ENCODE measurements at regions not wholly inside any gene's neighbourhood (a gene's known extent, or its start where the extent isn't known, plus 50 kb on each side); places are given as distances from the start of the nearest gene placed in this dataset.
A peak's percentile ranks its signal among the peaks of the same experiment; 100 is the strongest.
"Not testable (repeated sequence)": the region's sequence is repeated elsewhere in the genome, so short reads cannot be mapped to it uniquely, and the experiment has no call there.

GRCh38 chr15:84421513-84422181 is 179.2 kb upstream of the ZSCAN2 start:
- DNase-seq, result not testable (repeated sequence)

GRCh38 chr15:84425327-84425726 is 175.5 kb upstream of the ZSCAN2 start:
- DNase-seq, result not testable (repeated sequence)

- not testable (repeated sequence) for DNase-seq
Measured at GRCh38 chr15:84473305-84473877, 127.4 kb upstream of the ZSCAN2 start.

GRCh38 chr15:84476364-84477033 is 124.3 kb upstream of the ZSCAN2 start:
- not testable (repeated sequence) for DNase-seq

- DNase-seq, result not testable (repeated sequence)
Measured at GRCh38 chr15:84477550-84477949, 123.3 kb upstream of the ZSCAN2 start.

GRCh38 chr15:84480174-84480681 is 120.6 kb upstream of the ZSCAN2 start:
- DNase-seq, result not testable (repeated sequence)

GRCh38 chr15:84483859-84484258 is 117.0 kb upstream of the ZSCAN2 start:
- DNase-seq, result not testable (repeated sequence)

GRCh38 chr15:84500165-84500889 is 100.5 kb upstream of the ZSCAN2 start:
- peak; percentile 5 for DNase-seq

GRCh38 chr15:84503101-84503500 is 97.7 kb upstream of the ZSCAN2 start:
- not testable (repeated sequence) for DNase-seq

- not testable (repeated sequence) for DNase-seq
Measured at GRCh38 chr15:84505552-84505951, 95.3 kb upstream of the ZSCAN2 start.

- DNase-seq, result not testable (repeated sequence)
Measured at GRCh38 chr15:84512324-84512723, 88.5 kb upstream of the ZSCAN2 start.

GRCh38 chr15:84516773-84517172 is 84.0 kb upstream of the ZSCAN2 start:
- not testable (repeated sequence) for DNase-seq

- peak; percentile 14 for DNase-seq
Measured at GRCh38 chr15:84525491-84526344, 75.1 kb upstream of the ZSCAN2 start.

GRCh38 chr15:84530751-84531150 is 70.1 kb upstream of the ZSCAN2 start:
- not testable (repeated sequence) for DNase-seq

GRCh38 chr15:84531223-84531622 is 69.6 kb upstream of the ZSCAN2 start:
- not testable (repeated sequence) for DNase-seq

GRCh38 chr15:84531709-84532367 is 69.0 kb upstream of the ZSCAN2 start:
- not testable (repeated sequence) for DNase-seq

GRCh38 chr15:84533705-84534104 is 67.1 kb upstream of the ZSCAN2 start:
- not testable (repeated sequence) for DNase-seq

- not testable (repeated sequence) for DNase-seq
Measured at GRCh38 chr15:84534561-84535235, 66.1 kb upstream of the ZSCAN2 start.

- not testable (repeated sequence) for DNase-seq
Measured at GRCh38 chr15:84536181-84536580, 64.6 kb upstream of the ZSCAN2 start.

- not testable (repeated sequence) for DNase-seq
Measured at GRCh38 chr15:84544586-84544985, 56.2 kb upstream of the ZSCAN2 start.

GRCh38 chr15:84547150-84547549 is 53.7 kb upstream of the ZSCAN2 start:
- DNase-seq, result not testable (repeated sequence)
